H1 (cell line): ENCODE measurements at regions not wholly inside any gene's neighbourhood (a gene's known extent, or its start where the extent isn't known, plus 50 kb on each side); places are given as distances from the start of the nearest gene placed in this dataset.

Experiments used
- CHD7 ChIP-seq: fragments of 300-600 bp; sonication (generic); IDR thresholded peaks from 2 replicates; pipeline ENCODE4 v1.7.1; 2012; ENCODE audit warnings: low read length, moderate library complexity, mild to moderate bottlenecking, inconsistent platforms; ENCODE audit not compliant: insufficient replicate concordance
- EGR1 ChIP-seq: IDR thresholded peaks from 2 replicates; pipeline ENCODE4 v1.6.1; 2011; ENCODE audit warnings: low read depth, low read length, borderline replicate concordance
- MAFK ChIP-seq: IDR thresholded peaks from 2 replicates; pipeline ENCODE4 v1.6.1; 2012; ENCODE audit warnings: low read depth, mild to moderate bottlenecking, improper control_type of control experiment, low read length
- MAX ChIP-seq: IDR thresholded peaks from 2 replicates; pipeline ENCODE4 v1.6.1; 2012; ENCODE audit warnings: inconsistent platforms
- TCF12 ChIP-seq: IDR thresholded peaks from 2 replicates; pipeline ENCODE4 v1.6.1; 2011; ENCODE audit warnings: low read depth, mild to moderate bottlenecking, low read length

GRCh38 chr2:207300817-207301216 lies 135.1 kb upstream of the KLF7 start (continued):
- no peak for TF ChIP-seq CHD7
- TF ChIP-seq MAX: no peak
- no peak for TF ChIP-seq EGR1
- TF ChIP-seq TCF12: no peak
- TF ChIP-seq MAFK: no peak
